Loucy (cell line): ENCODE measurements at regions not wholly inside any gene's neighbourhood (a gene's known extent, or its start where the extent isn't known, plus 50 kb on each side); places are given as distances from the start of the nearest gene placed in this dataset.

Experiments used
- H2AFZ ChIP-seq: fragments of 200-600 bp; sonication (generic); 2 replicates; pipeline ENCODE4 v1.6.0; 2016; ENCODE audit warnings: antibody characterized with exemption, mild to moderate bottlenecking, low read length, moderate library complexity
- H3F3A ChIP-seq: fragments of 200-600 bp; 2 replicates; pipeline ENCODE4 v1.6.0; 2016; ENCODE audit warnings: antibody characterized with exemption, low read depth, mild to moderate bottlenecking
- H3K27me3 ChIP-seq: fragments of 200-600 bp; sonication (generic); 2 replicates; pipeline ENCODE4 v1.6.1; 2014; ENCODE audit warnings: low read length, mild to moderate bottlenecking; ENCODE audit not compliant: insufficient read depth, poor library complexity, severe bottlenecking
- H3K36me3 ChIP-seq: fragments of 200-600 bp; sonication (generic); 2 replicates; pipeline ENCODE4 v1.6.1; 2016; ENCODE audit warnings: low read length; ENCODE audit not compliant: insufficient read depth
- H3K4me1 ChIP-seq: fragments of 200-600 bp; sonication (generic); 2 replicates; pipeline ENCODE4 v1.5.1; 2014; ENCODE audit warnings: low read length, mild to moderate bottlenecking; ENCODE audit not compliant: insufficient read depth, poor library complexity, severe bottlenecking
- H3K4me2 ChIP-seq: fragments of 200-600 bp; sonication (generic); 2 replicates; pipeline ENCODE4 v1.6.0; 2014; ENCODE audit warnings: antibody characterized with exemption, low read length, low read depth, mild to moderate bottlenecking; ENCODE audit not compliant: poor library complexity, severe bottlenecking
- H3K4me3 ChIP-seq: fragments of 200-600 bp; sonication (generic); 2 replicates; pipeline ENCODE4 v1.5.1; 2014; ENCODE audit warnings: low read length, mild to moderate bottlenecking, mixed read lengths; ENCODE audit not compliant: poor library complexity, severe bottlenecking
- H3K79me2 ChIP-seq: fragments of 200-600 bp; sonication (generic); 2 replicates; pipeline ENCODE4 v1.6.1; 2014; ENCODE audit warnings: low read length; ENCODE audit not compliant: insufficient read depth
- H3K9ac ChIP-seq: fragments of 200-600 bp; sonication (generic); 2 replicates; pipeline ENCODE4 v1.6.0; 2014; ENCODE audit warnings: mild to moderate bottlenecking, low read depth, low read length, moderate library complexity; ENCODE audit not compliant: poor library complexity, severe bottlenecking
- H3K9me2 ChIP-seq: fragments of 200-600 bp; sonication (generic); replicated peaks from 2 replicates; pipeline ENCODE4 v1.6.1; 2016; ENCODE audit warnings: low read depth, low read length, mixed read lengths
- H3K9me3 ChIP-seq: fragments of 200-600 bp; sonication (generic); 2 replicates; pipeline ENCODE4 v1.6.1; 2014; ENCODE audit warnings: mild to moderate bottlenecking, antibody characterized with exemption, low read length, low read depth; ENCODE audit not compliant: insufficient read depth
- H4K20me1 ChIP-seq: fragments of 200-600 bp; sonication (generic); 2 replicates; pipeline ENCODE4 v1.6.0; 2014; ENCODE audit warnings: antibody characterized with exemption, low read length, mild to moderate bottlenecking; ENCODE audit not compliant: insufficient read depth, poor library complexity, severe bottlenecking
- EZH2phosphoT487 ChIP-seq: fragments of 200-600 bp; IDR thresholded peaks from 2 replicates; pipeline ENCODE4 v1.6.1; 2018; ENCODE audit warnings: antibody characterized with exemption, mild to moderate bottlenecking, moderate library complexity, borderline replicate concordance
- TF ChIP-seq, protein P1 (sequence below): fragments of 200-600 bp; sonication (generic); conservative IDR thresholded peaks from 2 replicates; pipeline ENCODE4 v1.5.1; 2014; ENCODE audit warnings: mild to moderate bottlenecking, antibody characterized with exemption, low read length

DNA sequence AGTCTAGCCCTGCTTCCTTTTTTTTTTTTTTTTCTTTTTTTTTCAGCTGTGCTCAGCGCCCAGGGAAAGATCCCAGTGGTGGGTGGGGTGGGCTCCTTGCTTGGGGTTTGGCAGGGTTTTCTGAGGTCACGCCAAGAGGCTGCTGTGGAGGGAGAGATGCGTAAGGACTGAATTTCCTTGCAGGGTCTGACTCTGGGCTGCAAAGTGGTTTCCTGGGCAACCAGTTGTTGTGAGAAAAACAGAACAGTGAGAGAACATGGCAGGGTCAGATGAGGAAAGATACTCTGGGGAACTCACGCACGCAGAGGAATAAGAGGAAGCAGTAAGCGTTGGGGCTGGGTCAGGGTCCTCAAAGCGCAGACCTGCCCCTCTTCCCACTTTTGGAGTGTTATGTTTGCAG is 119.5 kb downstream of the IRF8 start:
- Histone ChIP-seq H3K4me3 (no peak overlapping the region), H3K79me2 (no peaks in the 10 kb centered on the region), H3K9me2 (no peaks in the 10 kb centered on the region), H3K4me1 (no peaks in the 10 kb centered on the region), H3K36me3 (no peaks in the 10 kb centered on the region), H3F3A (no peaks in the 10 kb centered on the region), H3K4me2 (no peak overlapping the region), H4K20me1 (no peaks in the 10 kb centered on the region), H2AFZ (no peak overlapping the region), H3K27me3 (no peaks in the 10 kb centered on the region), H3K9me3 (peaks cover 7% of the 10 kb centered on the region; the same call in 1 of the 2 replicates), H3K9ac (no peak overlapping the region)
- TF ChIP-seq EZH2phosphoT487, result no peak
- TF ChIP-seq, protein P1, sequence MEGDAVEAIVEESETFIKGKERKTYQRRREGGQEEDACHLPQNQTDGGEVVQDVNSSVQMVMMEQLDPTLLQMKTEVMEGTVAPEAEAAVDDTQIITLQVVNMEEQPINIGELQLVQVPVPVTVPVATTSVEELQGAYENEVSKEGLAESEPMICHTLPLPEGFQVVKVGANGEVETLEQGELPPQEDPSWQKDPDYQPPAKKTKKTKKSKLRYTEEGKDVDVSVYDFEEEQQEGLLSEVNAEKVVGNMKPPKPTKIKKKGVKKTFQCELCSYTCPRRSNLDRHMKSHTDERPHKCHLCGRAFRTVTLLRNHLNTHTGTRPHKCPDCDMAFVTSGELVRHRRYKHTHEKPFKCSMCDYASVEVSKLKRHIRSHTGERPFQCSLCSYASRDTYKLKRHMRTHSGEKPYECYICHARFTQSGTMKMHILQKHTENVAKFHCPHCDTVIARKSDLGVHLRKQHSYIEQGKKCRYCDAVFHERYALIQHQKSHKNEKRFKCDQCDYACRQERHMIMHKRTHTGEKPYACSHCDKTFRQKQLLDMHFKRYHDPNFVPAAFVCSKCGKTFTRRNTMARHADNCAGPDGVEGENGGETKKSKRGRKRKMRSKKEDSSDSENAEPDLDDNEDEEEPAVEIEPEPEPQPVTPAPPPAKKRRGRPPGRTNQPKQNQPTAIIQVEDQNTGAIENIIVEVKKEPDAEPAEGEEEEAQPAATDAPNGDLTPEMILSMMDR, result no peak

DNA sequence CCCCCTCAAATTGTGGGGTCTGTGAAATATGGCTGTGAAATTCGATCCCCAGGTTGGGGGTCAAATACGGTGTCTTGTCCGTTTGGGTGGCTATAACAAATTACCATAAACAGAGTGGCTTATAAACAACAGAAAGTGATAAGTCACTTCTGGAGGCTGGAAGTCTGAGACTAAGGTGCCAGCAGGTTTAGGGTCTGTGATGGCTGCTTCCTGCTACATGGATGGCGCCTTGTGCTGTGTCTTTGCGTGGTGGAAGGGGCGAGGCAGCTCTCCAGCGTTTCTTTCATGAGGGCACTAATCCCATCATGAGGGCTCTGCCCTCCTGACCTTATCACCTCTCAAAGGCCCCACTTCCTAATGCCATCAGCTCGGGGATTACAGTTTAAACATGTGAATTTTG is 120.0 kb downstream of the IRF8 start:
- no peak overlapping the region for H3K4me2 ChIP-seq
- no peaks in the 10 kb centered on the region for H3F3A ChIP-seq
- no peaks in the 10 kb centered on the region for H4K20me1 ChIP-seq
- TF ChIP-seq EZH2phosphoT487, result no peak
- TF ChIP-seq, protein P1, result no peak
- H3K79me2 ChIP-seq, result no peaks in the 10 kb centered on the region
- no peaks in the 10 kb centered on the region for H3K36me3 ChIP-seq
- peaks cover 12% of the 10 kb centered on the region; the same call in 1 of the 2 replicates for H3K9me3 ChIP-seq
- no peak overlapping the region for H3K9ac ChIP-seq
- no peak overlapping the region for H2AFZ ChIP-seq
- no peaks in the 10 kb centered on the region for H3K27me3 ChIP-seq
- no peaks in the 10 kb centered on the region for H3K9me2 ChIP-seq
- no peak overlapping the region for H3K4me3 ChIP-seq
- no peaks in the 10 kb centered on the region for H3K4me1 ChIP-seq

DNA sequence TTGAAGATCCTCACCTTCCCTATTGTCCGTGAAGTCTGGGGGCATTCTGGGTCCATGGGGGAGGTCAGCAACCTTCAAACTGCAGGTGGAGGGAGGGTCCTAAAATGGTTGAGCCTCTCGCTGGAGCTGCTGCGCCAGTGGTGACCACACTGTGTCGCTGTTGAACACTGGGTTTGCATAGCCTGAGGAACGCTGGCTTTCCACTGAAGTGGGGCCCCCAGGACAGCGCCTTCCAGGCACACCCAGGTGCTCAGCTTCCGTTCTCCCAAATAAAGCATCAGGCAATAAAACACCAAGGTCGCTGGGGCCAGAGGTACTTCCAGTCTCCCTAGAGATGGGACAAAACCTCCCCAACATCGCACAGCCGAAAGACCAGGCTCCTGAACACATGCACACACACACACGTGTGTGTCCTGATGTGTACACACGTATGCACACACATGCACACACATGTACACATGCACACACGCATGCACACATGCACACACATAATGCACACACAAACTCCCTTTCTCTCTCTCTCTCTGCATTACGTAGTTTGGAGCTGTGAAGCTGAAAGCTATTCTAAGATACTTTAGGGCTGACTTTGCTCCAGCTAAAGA is 120.6 kb downstream of the IRF8 start:
- H3K79me2 ChIP-seq, result no peaks in the 10 kb centered on the region
- no peaks in the 10 kb centered on the region for H4K20me1 ChIP-seq
- H3K9ac ChIP-seq, result no peak overlapping the region
- no peak overlapping the region for H3K4me2 ChIP-seq
- H3K9me2 ChIP-seq, result no peaks in the 10 kb centered on the region
- peaks cover 12% of the 10 kb centered on the region; the same call in 1 of the 2 replicates for H3K9me3 ChIP-seq
- no peaks in the 10 kb centered on the region for H3K36me3 ChIP-seq
- H2AFZ ChIP-seq, result no peak overlapping the region
- no peaks in the 10 kb centered on the region for H3F3A ChIP-seq
- TF ChIP-seq, protein P1, result peak; percentile 39
- TF ChIP-seq EZH2phosphoT487, result no peak
- H3K27me3 ChIP-seq, result no peaks in the 10 kb centered on the region
- H3K4me3 ChIP-seq, result no peak overlapping the region
- H3K4me1 ChIP-seq, result no peaks in the 10 kb centered on the region
